ACHN (cell line): ENCODE measurements at regions not wholly inside any gene's neighbourhood (a gene's known extent, or its start where the extent isn't known, plus 50 kb on each side); places are given as distances from the start of the nearest gene placed in this dataset.

Source experiments
- DNase-seq: peaks from one replicate; pipeline ENCODE4 v3.0.0-alpha.2; 2015
- in situ Hi-C: cut with HindIII; loops from 2 replicates; pipeline ENCODE4 v1.10.0; 2017; ENCODE audit warnings: low sequenced_read_pairs, low pct_ligation_motif_present, low pct_unique_long_range_greater_than_20kb

GRCh38 chr6:26194816-26195375, 107.7 kb downstream of the HFE start:
- in situ Hi-C loops: no loop called here
- no peak for DNase-seq

DNA sequence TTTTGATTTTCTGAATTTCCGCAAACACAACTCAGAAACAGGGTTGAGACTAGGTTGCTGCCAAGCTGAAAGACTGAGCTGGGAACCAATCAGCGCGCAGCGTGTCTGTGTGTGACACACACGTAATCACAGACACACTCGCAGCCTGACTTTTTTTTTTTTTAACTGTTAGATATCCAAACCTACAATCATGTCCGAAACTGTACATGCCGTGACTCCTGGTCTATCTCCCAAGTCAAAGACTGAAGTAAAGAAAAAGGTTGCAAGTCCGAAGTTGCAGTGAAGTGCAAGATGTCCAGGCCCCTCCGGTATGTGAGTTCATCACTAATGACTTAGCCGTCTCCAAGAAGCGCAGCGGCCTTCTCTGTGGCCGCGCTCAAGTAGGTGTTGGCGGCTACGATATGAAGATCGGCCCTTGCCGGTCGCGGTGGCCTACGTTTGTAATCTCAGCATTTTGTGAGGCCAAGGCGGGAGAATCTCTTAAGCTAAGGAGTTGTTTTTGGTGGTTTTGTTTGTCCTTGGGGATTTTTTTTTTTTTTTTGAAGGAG, 108.2 kb downstream of the HFE start:
- in situ Hi-C loops: no loop called here
- peak; percentile 94 for DNase-seq

DNA sequence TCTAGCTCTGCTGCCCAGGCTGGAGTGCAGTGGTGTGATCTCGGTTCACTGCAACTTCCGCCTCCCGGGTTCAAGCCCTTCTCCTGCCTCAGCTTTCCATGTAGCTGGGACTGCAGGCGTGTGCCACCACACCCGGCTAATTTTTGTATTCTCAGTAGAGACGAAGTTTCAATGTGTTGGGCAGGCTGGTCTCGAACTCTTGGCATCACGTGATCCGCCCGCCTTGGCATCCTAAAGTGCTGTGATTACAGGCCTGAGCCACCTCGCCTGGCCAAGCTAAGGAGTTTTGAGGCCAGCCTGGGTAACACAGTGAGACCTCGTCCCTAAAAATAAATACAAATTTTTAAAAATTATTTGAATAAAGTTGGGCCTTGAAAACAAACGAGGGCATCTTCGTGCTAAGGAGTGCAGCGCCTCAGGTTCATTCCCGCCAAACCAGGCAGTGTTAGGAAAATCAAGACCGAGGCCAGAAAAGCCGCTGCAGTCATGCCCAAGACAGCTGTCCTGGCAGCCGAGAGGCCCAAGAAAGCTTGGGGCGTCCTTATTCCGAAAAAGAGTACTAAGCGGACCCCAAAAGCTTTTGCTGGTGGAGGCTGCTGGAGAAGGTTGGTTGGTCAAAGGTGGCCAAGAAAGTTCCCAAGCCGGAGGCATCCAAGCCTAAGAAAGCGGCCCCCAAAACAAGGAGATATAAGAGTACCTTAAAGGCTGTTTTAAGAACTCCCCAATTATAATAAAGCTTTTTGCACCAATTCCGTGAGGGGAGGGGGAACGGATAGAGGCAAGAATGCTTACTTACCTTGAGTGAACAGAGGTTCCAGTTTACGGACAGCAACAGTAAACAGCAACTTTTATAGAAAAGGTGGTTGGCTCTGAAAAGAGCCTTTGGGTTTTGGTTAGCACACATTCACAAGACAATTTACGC, 109.0 kb downstream of the HFE start:
- DNase-seq: no peak
- in situ Hi-C loops: no loop called here

- in situ Hi-C loops: no loop called here
- peak; percentile 86 for DNase-seq
These were observed 109.8 kb downstream of the HFE start for GRCh38 chr6:26196846-26197635.

DNA sequence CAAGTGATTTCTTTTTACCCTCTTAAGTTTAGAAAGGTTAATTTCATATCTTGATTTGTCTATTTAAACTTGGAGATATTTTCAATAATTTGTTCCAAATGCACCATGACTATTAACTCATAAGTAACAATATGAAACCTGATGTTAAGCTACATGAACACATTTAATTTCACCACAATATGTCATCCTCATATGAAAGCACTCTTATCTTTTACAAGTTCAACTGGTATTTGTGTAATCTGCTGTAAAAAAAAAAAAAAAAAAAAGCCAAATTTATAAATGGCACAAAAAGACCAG, 110.4 kb downstream of the HFE start:
- in situ Hi-C loops: no loop called here

DNA sequence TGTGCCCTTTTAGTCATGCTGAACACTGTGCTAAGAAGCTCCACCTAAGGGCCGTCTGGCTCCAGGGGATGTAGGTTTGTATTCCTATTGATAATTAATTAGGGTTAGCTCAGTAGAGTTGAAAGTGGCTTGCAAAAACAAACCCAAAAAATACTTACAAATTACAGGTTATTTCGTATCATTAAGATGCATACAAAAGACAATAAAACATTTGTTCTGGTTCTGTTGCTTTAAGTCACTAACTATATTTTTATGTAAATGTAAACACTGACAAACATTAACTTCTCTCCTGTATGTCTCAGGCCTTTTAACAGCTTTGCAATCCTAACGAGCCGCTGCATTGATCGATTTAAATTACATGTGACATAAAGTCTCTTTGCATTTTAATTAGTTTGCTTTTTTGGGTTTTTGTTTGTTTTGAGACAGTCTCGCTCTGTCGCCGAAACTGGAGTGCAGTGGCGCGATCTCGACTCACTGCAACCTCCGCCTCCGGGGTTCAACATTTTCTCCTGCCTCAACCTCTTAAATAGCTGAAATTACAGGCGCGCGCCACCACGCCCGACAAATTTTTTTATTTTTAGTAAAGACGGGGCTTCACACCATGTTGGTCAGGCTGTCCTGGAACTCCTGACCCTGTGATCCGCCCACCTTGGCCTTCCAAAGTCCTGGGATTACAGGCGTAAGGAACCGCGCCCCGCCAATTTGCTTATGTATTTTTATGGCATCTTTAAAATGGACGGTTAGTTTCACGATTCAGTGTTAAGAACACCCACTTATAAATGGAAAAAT, 110.9 kb downstream of the HFE start:
- peak; percentile 61 for DNase-seq
- in situ Hi-C loops: no loop called here

More for the DNA sequence above, 110.4 kb downstream of the HFE start:
- no peak for DNase-seq

GRCh38 chr6:26198722-26199056, 111.5 kb downstream of the HFE start:
- in situ Hi-C loops: no loop called here
- no peak for DNase-seq

DNA sequence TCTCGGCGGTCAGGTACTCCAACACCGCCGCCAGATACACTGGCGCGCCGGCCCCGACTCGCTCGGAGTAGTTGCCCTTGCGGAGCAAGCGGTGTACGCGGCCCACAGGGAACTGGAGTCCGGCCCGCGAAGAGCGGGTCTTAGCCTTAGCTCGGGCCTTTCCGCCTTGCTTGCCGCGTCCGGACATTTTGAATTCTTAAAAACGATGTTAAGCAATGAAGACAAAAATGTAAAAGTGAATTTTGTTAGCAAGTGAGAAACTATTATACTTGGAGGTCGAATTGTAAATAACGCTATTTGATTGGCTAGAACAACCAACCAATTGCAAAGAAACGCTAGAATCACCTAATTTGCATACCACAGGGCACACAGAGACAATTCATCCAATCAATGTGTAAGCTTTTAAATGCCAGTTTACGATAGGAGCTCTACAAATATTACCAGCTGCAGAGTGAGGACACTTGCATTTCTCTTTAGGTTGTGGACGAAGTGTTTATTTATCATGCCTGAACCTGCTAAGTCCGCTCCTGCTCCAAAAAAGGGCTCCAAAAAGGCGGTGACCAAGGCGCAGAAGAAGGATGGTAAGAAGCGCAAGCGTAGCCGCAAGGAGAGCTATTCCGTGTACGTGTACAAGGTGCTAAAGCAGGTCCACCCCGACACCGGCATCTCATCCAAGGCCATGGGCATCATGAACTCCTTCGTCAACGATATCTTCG, 112.0 kb downstream of the HFE start:
- in situ Hi-C loops: no loop called here
- peak; percentile 92 for DNase-seq

DNA sequence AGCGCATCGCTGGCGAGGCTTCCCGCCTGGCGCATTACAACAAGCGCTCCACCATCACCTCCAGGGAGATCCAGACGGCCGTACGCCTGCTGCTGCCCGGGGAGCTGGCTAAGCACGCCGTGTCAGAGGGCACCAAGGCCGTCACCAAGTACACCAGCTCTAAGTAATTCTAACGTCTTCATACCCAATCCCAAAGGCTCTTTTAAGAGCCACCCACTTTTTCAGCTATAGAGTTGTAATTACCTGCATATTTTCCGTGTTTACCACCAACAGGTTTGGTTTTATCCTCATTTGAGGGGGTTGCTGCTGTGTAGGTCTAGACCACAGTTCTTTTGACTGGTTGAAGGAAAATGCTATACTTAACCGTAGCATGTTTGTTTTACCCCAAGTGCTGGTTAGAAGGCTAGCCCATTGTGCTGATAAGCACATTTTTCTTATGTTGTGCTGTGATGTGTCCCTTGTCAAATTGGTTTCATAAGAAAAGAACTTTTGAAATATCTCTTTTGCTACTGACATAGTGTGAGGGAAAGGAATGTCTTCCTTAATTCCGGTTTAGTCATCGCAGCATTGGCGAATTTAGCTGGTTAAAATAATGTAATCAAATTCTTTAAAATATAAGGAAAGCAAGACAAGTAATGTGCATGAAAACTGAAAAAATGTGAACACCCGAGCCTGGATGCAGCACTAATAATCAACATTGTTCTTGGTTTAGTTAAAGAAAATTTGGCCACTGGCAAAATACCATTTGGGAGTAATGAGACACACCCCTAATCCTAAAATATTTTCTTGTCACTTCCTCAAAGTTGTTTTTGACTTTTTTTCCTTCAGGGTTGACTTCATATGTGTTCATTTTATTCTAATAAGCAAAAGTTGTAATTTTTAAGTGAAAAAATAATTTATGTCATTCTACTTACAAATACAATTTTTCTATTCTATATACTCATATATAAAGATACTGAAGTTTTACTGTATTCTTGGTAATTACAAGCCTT, 112.8 kb downstream of the HFE start:
- in situ Hi-C loops: no loop called here
- peak; percentile 60 for DNase-seq

GRCh38 chr6:26200918-26201721, 113.9 kb downstream of the HFE start:
- in situ Hi-C loops: no loop called here
- DNase-seq: no peak

DNA sequence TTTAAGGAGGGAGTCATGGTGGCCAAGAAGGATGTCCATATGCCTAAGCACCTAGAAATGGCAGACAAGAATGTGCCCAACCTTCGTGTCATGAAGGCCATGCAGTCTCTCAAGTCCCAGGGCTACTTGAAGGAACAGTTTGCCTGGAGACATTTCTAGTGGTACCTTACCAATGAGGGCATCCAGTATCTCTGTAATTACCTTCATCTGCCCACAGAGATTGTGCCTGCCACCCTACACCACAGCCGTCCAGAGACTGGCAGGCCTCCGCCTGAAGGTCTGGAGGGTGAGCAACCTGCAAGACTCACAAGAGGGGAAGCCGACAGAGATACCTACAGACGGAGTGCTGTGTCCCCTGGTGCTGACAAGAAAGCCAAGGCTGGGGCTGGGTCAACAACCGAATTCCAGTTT, 115.0 kb downstream of the HFE start:
- in situ Hi-C loops: no loop called here
- DNase-seq: no peak

- DNase-seq: no peak
- in situ Hi-C loops: no loop called here
These were observed 115.8 kb downstream of the HFE start for GRCh38 chr6:26202811-26203583.

DNA sequence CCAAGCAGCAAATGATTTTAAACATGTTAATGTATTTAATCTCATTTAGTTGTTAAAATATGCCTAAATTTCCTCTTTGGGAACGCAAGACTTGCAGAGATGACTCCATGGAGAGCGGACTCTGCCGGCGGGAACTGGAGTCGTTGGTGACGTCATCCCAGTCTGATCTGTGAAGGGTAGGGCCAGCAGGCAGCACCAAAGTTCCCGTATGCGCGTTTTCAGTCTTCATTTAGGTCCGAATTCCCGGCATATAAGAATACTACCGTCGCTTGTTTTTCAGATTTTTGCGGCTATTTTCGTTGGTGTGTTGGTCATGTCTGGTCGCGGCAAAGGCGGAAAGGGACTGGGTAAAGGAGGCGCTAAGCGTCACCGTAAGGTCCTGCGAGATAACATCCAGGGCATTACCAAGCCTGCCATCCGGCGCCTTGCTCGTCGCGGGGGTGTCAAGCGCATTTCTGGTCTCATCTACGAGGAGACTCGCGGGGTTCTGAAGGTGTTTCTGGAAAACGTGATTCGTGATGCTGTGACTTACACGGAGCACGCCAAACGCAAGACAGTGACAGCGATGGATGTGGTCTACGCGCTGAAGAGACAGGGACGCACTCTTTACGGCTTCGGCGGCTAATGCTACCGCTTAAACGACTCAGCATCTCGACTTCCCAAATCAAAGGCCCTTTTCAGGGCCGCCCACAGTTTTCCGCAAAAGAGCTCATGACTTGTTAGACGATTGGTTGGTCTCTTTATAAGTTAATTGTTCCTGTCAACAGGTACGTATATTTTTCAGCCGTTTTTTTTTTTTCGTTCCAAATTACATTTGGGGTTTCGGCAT, 117.3 kb downstream of the HFE start:
- in situ Hi-C loops: no loop called here
- DNase-seq: peak; percentile 97

DNA sequence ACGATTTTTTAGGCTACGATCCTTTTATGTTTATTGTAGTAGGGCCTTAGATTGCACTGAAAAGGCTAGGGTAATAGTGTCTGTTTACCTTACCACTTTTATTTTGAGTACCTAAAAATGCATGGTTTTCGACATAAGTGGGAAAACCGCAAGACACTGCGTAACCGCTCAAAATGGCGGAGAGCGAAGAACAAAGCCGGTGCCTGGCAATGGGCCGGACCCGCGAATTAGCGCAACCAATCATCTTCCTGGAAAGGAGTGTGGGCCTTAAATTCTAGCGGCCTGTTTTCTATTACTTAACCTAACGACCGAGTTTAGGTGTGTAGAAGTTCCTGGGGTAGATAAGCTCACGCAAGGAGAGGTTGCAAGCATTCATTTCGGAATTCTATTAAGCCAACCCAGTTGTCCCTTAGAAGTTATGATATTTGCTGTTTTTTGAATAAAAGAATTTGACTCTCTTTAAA, 118.0 kb downstream of the HFE start:
- in situ Hi-C loops: no loop called here
- DNase-seq: peak; percentile 89
